ENCODE measurements at regions not wholly inside any gene's neighbourhood (a gene's known extent, or its start where the extent isn't known, plus 50 kb on each side); places are given as distances from the start of the nearest gene placed in this dataset.

GRCh38 chr1:43052786-43053439, 94.2 kb upstream of the SLC2A1 start (continued):
- TF ChIP-seq, protein P1, sequence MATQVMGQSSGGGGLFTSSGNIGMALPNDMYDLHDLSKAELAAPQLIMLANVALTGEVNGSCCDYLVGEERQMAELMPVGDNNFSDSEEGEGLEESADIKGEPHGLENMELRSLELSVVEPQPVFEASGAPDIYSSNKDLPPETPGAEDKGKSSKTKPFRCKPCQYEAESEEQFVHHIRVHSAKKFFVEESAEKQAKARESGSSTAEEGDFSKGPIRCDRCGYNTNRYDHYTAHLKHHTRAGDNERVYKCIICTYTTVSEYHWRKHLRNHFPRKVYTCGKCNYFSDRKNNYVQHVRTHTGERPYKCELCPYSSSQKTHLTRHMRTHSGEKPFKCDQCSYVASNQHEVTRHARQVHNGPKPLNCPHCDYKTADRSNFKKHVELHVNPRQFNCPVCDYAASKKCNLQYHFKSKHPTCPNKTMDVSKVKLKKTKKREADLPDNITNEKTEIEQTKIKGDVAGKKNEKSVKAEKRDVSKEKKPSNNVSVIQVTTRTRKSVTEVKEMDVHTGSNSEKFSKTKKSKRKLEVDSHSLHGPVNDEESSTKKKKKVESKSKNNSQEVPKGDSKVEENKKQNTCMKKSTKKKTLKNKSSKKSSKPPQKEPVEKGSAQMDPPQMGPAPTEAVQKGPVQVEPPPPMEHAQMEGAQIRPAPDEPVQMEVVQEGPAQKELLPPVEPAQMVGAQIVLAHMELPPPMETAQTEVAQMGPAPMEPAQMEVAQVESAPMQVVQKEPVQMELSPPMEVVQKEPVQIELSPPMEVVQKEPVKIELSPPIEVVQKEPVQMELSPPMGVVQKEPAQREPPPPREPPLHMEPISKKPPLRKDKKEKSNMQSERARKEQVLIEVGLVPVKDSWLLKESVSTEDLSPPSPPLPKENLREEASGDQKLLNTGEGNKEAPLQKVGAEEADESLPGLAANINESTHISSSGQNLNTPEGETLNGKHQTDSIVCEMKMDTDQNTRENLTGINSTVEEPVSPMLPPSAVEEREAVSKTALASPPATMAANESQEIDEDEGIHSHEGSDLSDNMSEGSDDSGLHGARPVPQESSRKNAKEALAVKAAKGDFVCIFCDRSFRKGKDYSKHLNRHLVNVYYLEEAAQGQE (IDR thresholded peaks at IDR 0.05; ENCODE audit: low read depth) = no peak

- ChIA-PET CTCF (no interaction called here), POLR2A (no interaction called here), RAD21 (ENCODE audit: low non-redundant PET in 1 of 2, low total read pairs in 2 of 2, uncharacterized antibody in 2 of 2, unreplicated experiment in 2 of 2) (no interaction called here)
- ATAC-seq (no peak), DNase-seq (ENCODE audit: low read depth, low spot score) (no peak)
- no peak overlapping the region for H3K9ac ChIP-seq (ENCODE audit: low read length)
- H3K4me3 ChIP-seq (replicated peaks in 1 of 2; ENCODE audit: low read depth in 1 of 2, low read length in 2 of 2) = no peak overlapping the region
- H3K36me3 ChIP-seq (ENCODE audit: control insufficient read depth in 1 of 2, insufficient read depth in 2 of 2, low read length in 2 of 2) = no peaks in the 10 kb centered on the region
- no peaks in the 10 kb centered on the region for H3K9me3 ChIP-seq (ENCODE audit: control insufficient read depth in 1 of 2, insufficient read depth in 1 of 2, low read depth in 1 of 2, low read length in 2 of 2)
- no peak overlapping the region for H2AFZ ChIP-seq (ENCODE audit: low read depth, low read length, poor library complexity, severe bottlenecking)
- peaks cover 6 to 15% of the 10 kb centered on the region in 2 experiments; a peak in 2 of 4 replicates for H3K4me1 ChIP-seq (ENCODE audit: control insufficient read depth in 1 of 2, insufficient read depth in 2 of 2, low read length in 2 of 2)
- no peaks in the 10 kb centered on the region for H3K9me2 ChIP-seq (ENCODE audit: insufficient read depth)
- intact Hi-C loops (cut with micrococcal nuclease) = no loop called here
- H3K27me3 ChIP-seq (ENCODE audit: insufficient read depth, low read length) = no peaks in the 10 kb centered on the region
- no peaks in the 10 kb centered on the region for H3K79me2 ChIP-seq (ENCODE audit: insufficient read depth, low read length)
- BruUV-seq (replicated peaks) = no TSS peak
- H4K20me1 ChIP-seq (ENCODE audit: insufficient read depth) = no peaks in the 10 kb centered on the region
- TF ChIP-seq CEBPB (IDR thresholded peaks at IDR 0.05; ENCODE audit: low read depth) (no peak), SP1 (IDR thresholded peaks at IDR 0.05; ENCODE audit: low read depth) (no peak), SIN3A (IDR thresholded peaks at IDR 0.05; ENCODE audit: low read depth) (no peak), POLR2A (IDR thresholded peaks at IDR 0.05; ENCODE audit: borderline replicate concordance, extremely low read depth, insufficient read depth, insufficient read length) (no peak), CTCF (IDR thresholded peaks at IDR 0.05 in 2 of 3, conservative IDR thresholded peaks at IDR 0.05 in 1 of 3; ENCODE audit: borderline replicate concordance in 1 of 3, insufficient read depth in 1 of 3, low read depth in 2 of 3, low read length in 2 of 3) (no peak), JUND (IDR thresholded peaks at IDR 0.05) (no peak), CBX3 (IDR thresholded peaks at IDR 0.05; ENCODE audit: low read depth) (no peak), TCF7L2 (IDR thresholded peaks at IDR 0.05; ENCODE audit: borderline replicate concordance, extremely low read depth, insufficient read depth, insufficient read length) (no peak), ATF3 (IDR thresholded peaks at IDR 0.05) (no peak), EZH2phosphoT487 (IDR thresholded peaks at IDR 0.05; ENCODE audit: borderline replicate concordance) (no peak), POLR2AphosphoS5 (IDR thresholded peaks at IDR 0.05; ENCODE audit: low read depth, low read length) (no peak), ELF1 (IDR thresholded peaks at IDR 0.05; ENCODE audit: borderline replicate concordance, low read depth) (no peak), FOSL1 (IDR thresholded peaks at IDR 0.05; ENCODE audit: low read depth) (no peak)
- TF ChIP-seq, protein P2, sequence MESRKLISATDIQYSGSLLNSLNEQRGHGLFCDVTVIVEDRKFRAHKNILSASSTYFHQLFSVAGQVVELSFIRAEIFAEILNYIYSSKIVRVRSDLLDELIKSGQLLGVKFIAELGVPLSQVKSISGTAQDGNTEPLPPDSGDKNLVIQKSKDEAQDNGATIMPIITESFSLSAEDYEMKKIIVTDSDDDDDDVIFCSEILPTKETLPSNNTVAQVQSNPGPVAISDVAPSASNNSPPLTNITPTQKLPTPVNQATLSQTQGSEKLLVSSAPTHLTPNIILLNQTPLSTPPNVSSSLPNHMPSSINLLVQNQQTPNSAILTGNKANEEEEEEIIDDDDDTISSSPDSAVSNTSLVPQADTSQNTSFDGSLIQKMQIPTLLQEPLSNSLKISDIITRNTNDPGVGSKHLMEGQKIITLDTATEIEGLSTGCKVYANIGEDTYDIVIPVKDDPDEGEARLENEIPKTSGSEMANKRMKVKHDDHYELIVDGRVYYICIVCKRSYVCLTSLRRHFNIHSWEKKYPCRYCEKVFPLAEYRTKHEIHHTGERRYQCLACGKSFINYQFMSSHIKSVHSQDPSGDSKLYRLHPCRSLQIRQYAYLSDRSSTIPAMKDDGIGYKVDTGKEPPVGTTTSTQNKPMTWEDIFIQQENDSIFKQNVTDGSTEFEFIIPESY (IDR thresholded peaks at IDR 0.05; ENCODE audit: extremely low read depth, insufficient replicate concordance, low read length) = no peak
- H3K4me2 ChIP-seq (ENCODE audit: low read length) = no peak overlapping the region
- no peak overlapping the region for H3K27ac ChIP-seq (ENCODE audit: low read depth, low read length)
These were observed 93.7 kb upstream of the SLC2A1 start for GRCh38 chr1:43052322-43052721.

Measured in HCT116 (cell line).